Vagina (tissue), 2 donors: ENCODE measurements at regions not wholly inside any gene's neighbourhood (a gene's known extent, or its start where the extent isn't known, plus 50 kb on each side); places are given as distances from the start of the nearest gene placed in this dataset.

Source experiments
- DNase-seq, 2 donors: peaks; one replicate each; pipeline ENCODE4 v3.0.0-alpha.2; 2017; ENCODE audit errors: extremely low spot score in 2 of 2
- H3K27ac ChIP-seq: fragments of 200-600 bp; sonication (generic); one replicate; pipeline ENCODE4 v1.5.1; 2019
- H3K27me3 ChIP-seq: fragments of 200-600 bp; sonication (generic); one replicate; pipeline ENCODE4 v1.5.1; 2019
- H3K36me3 ChIP-seq, 2 donors: fragments of 200-600 bp; sonication (generic); one replicate each; pipeline ENCODE4 v1.5.1; 2017 to 2019
- H3K4me1 ChIP-seq: fragments of 200-600 bp; sonication (generic); one replicate; pipeline ENCODE4 v1.5.1; 2019
- H3K4me3 ChIP-seq, 2 donors: fragments of 200-600 bp; sonication (generic); 1 replicate in 1 of 2; 2 replicates in 1 of 2; pipeline ENCODE4 v1.5.1; 2016 to 2019
- H3K9me3 ChIP-seq: fragments of 200-600 bp; sonication (generic); one replicate; pipeline ENCODE4 v1.5.1; 2019
- POLR2A ChIP-seq, 2 donors: fragments of 450-650 bp; IDR thresholded peaks; one replicate each; pipeline ENCODE4 v1.6.1; 2017; ENCODE audit warnings: antibody characterized with exemption in 2 of 2, mild to moderate bottlenecking in 2 of 2, moderate library complexity in 2 of 2
- POLR2AphosphoS5 ChIP-seq, 2 donors: sonication (generic); formaldehyde crosslinking; IDR thresholded peaks; one replicate each; pipeline ENCODE4 v1.9.0; 2017; ENCODE audit warnings: antibody characterized with exemption in 2 of 2, mild to moderate bottlenecking in 2 of 2, low read depth in 1 of 2; ENCODE audit not compliant: insufficient read depth in 1 of 2
- intact Hi-C: fragments of 100-400 bp; cut with DNase I; formaldehyde crosslinking; loops from one replicate; pipeline ENCODE4 v1.15.1; 2023
- TF ChIP-seq, protein P1 (sequence below), 3 experiments: fragments of 450-650 bp in 2 of 3; fragments of 200-600 bp in 1 of 3; sonication (generic) in 1 of 3; IDR thresholded peaks; one replicate each; pipeline ENCODE4 v1.5.1; 2017 to 2019; ENCODE audit warnings: antibody characterized with exemption in 3 of 3, mild to moderate bottlenecking in 2 of 3, moderate library complexity in 2 of 3

DNA sequence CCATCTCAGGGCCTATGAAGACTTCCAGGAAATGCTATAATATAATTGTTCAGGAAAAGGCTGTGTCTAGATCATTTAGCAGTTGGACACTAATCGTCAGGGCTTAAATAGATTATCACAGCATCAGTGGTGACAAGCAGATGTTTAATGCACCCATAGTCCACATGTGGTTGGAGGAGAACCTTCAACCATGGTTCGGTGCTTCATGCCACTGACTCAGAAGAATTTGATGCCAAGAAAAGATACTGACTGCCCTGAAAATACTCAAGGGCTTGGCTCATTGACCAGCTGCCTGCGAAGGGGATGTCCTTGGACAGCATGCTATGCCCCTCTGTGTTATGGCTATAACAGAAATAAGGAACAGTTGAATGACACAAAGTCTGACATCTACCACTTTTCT is 175.7 kb downstream of the HHIPL2 start:
- no peak for DNase-seq
- Histone ChIP-seq H3K36me3 (no peaks in the 10 kb centered on the region), H3K4me1 (no peaks in the 10 kb centered on the region), H3K27me3 (no peaks in the 10 kb centered on the region), H3K4me3 (no peak overlapping the region), H3K9me3 (no peaks in the 10 kb centered on the region), H3K27ac (no peak overlapping the region)
- intact Hi-C loops = no loop called here
- no peak for TF ChIP-seq POLR2AphosphoS5 (IDR thresholded peaks at IDR 0.05; ENCODE audit: insufficient read depth in 1 of 2, low read depth in 1 of 2)
- TF ChIP-seq, protein P1, sequence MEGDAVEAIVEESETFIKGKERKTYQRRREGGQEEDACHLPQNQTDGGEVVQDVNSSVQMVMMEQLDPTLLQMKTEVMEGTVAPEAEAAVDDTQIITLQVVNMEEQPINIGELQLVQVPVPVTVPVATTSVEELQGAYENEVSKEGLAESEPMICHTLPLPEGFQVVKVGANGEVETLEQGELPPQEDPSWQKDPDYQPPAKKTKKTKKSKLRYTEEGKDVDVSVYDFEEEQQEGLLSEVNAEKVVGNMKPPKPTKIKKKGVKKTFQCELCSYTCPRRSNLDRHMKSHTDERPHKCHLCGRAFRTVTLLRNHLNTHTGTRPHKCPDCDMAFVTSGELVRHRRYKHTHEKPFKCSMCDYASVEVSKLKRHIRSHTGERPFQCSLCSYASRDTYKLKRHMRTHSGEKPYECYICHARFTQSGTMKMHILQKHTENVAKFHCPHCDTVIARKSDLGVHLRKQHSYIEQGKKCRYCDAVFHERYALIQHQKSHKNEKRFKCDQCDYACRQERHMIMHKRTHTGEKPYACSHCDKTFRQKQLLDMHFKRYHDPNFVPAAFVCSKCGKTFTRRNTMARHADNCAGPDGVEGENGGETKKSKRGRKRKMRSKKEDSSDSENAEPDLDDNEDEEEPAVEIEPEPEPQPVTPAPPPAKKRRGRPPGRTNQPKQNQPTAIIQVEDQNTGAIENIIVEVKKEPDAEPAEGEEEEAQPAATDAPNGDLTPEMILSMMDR (IDR thresholded peaks at IDR 0.05) = no peak
- TF ChIP-seq POLR2A (IDR thresholded peaks at IDR 0.05) = no peak

DNA sequence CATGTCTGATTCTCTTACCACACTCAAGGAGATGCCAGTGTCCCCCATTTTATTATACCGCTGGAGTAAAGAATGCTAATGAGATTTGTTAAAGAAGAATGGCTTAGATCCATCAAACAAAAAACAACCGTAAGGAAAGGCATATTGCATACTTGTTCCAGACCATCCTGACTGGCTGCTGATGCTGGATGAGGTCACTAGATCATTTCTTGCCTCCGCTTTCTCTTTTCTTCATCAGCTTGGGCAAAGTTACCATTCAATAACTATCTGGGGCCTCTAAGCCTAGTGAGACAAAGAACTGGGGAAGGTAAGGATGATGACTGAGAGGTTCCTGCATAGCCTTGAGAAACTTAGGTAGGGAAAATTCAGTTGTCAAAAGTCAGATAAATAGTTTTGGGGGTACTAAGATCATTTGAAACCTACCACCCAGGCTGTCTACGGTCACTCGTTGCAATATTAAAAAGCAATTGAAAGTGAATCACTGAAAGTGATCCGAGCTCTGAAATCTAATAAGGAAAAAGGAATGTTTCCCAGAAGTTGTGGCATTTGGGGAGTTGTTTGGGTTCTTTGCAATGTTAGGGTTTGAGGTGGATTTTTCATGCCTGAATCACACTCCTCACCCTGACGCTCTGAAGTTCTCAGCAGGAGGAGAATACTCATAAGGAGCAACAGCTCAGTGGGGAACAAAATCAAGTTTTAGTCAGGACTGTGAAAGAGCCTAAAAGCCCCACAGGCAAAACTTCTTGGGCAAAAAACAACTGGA is 176.8 kb downstream of the HHIPL2 start:
- no peak overlapping the region for H3K4me3 ChIP-seq
- TF ChIP-seq POLR2A (IDR thresholded peaks at IDR 0.05) (no peak), POLR2AphosphoS5 (IDR thresholded peaks at IDR 0.05; ENCODE audit: insufficient read depth in 1 of 2, low read depth in 1 of 2) (no peak)
- TF ChIP-seq, protein P1 (IDR thresholded peaks at IDR 0.05) = no peak
- H3K9me3 ChIP-seq = no peaks in the 10 kb centered on the region
- H3K4me1 ChIP-seq = no peaks in the 10 kb centered on the region
- intact Hi-C loops = no loop called here
- no peak for DNase-seq
- no peaks in the 10 kb centered on the region for H3K36me3 ChIP-seq
- H3K27ac ChIP-seq = no peak overlapping the region
- H3K27me3 ChIP-seq = no peaks in the 10 kb centered on the region

DNA sequence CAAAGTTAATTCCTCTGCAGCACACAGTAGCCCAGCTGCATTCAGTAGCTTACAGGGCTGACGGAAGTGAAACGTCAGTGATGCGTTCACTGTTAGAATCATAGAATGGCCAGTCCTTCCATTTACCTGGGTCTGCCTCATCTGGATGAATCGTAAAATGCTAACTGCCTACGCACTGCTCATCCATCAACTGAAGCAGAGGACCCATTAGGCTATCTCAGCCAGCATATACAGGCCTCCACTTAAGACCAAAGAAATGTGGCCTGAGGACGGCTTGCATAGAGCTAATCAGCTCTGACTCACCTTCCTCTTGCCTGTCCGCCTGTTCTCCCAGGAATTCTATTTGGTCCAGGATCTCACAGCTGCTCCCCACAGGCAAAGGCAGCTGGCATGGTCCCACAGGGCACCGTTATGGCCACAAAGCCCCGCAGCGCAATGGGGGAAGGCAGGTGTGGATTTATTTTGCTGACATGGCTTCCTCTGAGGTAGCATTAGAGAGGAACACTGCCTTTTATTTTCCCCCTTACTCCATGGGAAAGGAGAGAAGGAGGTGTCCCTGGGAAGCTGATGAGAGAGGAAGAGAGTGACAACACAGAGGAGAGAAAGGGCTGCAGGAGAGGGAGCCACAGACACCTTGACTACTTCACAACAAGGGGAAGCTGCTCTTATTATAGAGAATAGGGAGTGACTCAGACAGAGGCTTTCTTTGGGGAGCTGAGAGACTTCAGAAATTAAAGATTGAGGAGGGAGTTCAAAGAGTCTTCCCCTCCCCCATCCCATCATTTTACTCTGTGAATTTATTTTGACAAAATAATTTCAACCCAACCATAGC is 177.6 kb downstream of the HHIPL2 start:
- DNase-seq = no peak
- Histone ChIP-seq H3K9me3 (no peaks in the 10 kb centered on the region), H3K27me3 (no peaks in the 10 kb centered on the region), H3K36me3 (no peaks in the 10 kb centered on the region), H3K4me1 (no peaks in the 10 kb centered on the region), H3K27ac (no peak overlapping the region), H3K4me3 (no peak overlapping the region)
- no peak for TF ChIP-seq POLR2A (IDR thresholded peaks at IDR 0.05)
- TF ChIP-seq, protein P1 (IDR thresholded peaks at IDR 0.05) = no peak
- no peak for TF ChIP-seq POLR2AphosphoS5 (IDR thresholded peaks at IDR 0.05; ENCODE audit: insufficient read depth in 1 of 2, low read depth in 1 of 2)
- intact Hi-C loops = no loop called here

DNA sequence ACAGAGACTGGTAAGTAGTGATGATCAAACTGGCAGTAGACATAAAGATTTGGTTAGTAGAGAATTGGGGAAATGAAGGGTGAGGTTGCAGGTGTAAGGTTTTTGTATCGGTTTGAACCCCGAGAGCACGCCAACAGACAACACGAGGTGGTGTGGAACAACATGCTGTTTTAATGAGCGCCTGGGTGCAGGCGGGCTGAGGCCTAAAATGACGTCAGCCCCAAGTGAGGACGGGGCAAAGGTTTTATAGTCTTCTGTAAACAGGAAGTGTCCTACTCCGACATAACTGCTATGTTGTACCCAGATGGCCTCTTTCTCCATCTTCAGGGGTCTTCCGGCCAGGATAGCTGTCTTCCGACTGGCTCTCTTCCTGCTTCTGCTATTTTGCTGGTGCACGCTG is 178.8 kb downstream of the HHIPL2 start:
- no peaks in the 10 kb centered on the region for H3K27me3 ChIP-seq
- H3K36me3 ChIP-seq = no peaks in the 10 kb centered on the region
- H3K4me1 ChIP-seq = no peaks in the 10 kb centered on the region
- no peaks in the 10 kb centered on the region for H3K9me3 ChIP-seq
- H3K4me3 ChIP-seq = no peak overlapping the region
- no peak for DNase-seq
- no peak overlapping the region for H3K27ac ChIP-seq
- TF ChIP-seq, protein P1 (IDR thresholded peaks at IDR 0.05) = no peak
- TF ChIP-seq POLR2AphosphoS5 (IDR thresholded peaks at IDR 0.05; ENCODE audit: insufficient read depth in 1 of 2, low read depth in 1 of 2) (no peak), POLR2A (IDR thresholded peaks at IDR 0.05) (no peak)
- intact Hi-C loops = no loop called here

DNA sequence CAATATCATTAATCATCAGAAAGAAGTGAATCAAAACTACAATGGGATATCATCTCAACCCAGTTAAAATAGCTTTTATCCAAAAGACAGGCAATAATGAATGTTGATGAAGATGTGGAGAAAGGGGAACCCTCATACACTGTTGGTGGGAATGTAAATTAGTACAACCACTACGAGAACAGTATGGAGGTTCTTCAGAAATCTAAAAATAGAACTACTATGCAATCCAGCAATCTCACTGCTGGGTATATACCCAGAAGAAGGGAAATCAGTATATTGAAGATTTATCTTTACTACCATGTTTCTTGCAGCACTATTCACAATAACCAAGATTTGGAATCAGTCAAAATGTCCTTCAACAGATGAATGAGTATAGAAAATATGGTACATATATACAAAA is 189.8 kb downstream of the HHIPL2 start:
- H3K9me3 ChIP-seq = no peaks in the 10 kb centered on the region
- intact Hi-C loops = no loop called here
- no peak overlapping the region for H3K27ac ChIP-seq
- H3K27me3 ChIP-seq = no peaks in the 10 kb centered on the region
- no peak overlapping the region for H3K4me3 ChIP-seq
- DNase-seq = no peak
- no peaks in the 10 kb centered on the region for H3K4me1 ChIP-seq
- no peaks in the 10 kb centered on the region for H3K36me3 ChIP-seq
- no peak for TF ChIP-seq POLR2AphosphoS5 (IDR thresholded peaks at IDR 0.05; ENCODE audit: insufficient read depth in 1 of 2, low read depth in 1 of 2)
- TF ChIP-seq, protein P1 (IDR thresholded peaks at IDR 0.05) = no peak
- no peak for TF ChIP-seq POLR2A (IDR thresholded peaks at IDR 0.05)
